H54 (cell line): ENCODE measurements at regions not wholly inside any gene's neighbourhood (a gene's known extent, or its start where the extent isn't known, plus 50 kb on each side); places are given as distances from the start of the nearest gene placed in this dataset.

Source experiments
- DNase-seq: peaks from one replicate; pipeline ENCODE4 v3.0.0; 2011; ENCODE audit warnings: low spot score, mixed read lengths; ENCODE audit not compliant: insufficient read length
- FAIRE-seq: peaks from 3 replicates; lab custom pipeline; 2011; peaks lifted over from hg19 to GRCh38; lab: Jason Lieb, UNC
- POLR2A ChIP-seq: IDR thresholded peaks from 2 replicates; pipeline ENCODE4 v1.6.1; 2011; ENCODE audit warnings: low read depth, mild to moderate bottlenecking, low read length

DNA sequence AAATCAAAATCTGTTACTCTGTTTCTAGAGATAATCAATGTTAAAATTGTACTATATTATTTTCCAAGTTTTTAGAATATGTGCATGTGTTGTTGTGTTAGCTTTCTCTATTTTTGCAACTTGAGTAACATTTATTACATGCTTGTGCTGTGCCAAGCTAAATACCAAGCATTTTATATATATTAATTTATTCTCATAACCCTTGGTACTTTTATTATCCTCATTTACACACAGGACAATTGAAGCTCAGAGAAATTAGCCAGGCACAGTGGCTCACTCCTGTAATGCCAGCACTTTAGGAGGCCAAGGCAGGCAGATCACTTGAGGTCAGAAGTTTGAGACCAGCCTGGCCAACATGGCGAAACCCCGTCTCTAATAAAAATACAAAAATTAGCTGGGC lies 254.0 kb upstream of the DMRT1 start:
- no peak for DNase-seq
- no peak for TF ChIP-seq POLR2A
- FAIRE-seq, result no peak

DNA sequence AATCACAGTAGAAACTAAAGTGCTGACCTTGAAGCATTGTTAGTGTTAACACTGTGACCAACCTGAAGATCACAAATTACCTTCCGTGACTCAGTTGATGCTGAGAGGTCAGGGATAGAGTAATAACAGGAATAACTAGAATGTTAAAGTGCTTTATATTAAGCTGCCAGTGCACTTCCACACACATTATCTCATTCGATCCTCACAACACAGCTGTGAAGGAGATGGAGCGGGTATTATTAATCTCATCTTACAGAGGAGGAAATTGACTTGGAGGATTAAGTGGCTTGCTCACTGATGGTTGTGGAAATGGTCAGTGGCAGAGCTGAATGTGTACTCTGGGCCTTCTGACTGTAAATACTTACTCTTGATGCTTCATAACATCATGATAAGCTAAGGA lies 252.5 kb upstream of the DMRT1 start:
- DNase-seq (no peak), FAIRE-seq (no peak)
- no peak for TF ChIP-seq POLR2A

DNA sequence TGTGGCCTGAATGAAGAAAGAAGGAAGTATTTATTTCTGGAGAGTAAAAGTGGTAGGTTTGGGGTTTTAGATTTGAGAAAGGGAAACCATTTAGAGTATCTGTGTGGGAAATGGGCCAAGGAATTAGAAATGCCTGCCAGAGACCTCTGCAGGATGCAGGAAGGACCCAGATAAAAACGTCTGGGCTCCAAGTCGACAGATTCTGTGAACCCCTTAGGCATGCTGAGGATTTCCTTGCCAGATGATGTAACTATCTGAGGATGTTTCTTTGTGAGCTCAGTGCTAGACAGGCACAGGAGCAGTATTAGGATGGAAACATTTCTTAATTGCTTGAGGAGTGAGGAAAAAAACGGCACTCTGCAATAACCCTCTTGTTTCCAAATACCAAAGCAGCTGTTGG lies 251.8 kb upstream of the DMRT1 start:
- DNase-seq, result no peak
- FAIRE-seq, result no peak
- no peak for TF ChIP-seq POLR2A

DNA sequence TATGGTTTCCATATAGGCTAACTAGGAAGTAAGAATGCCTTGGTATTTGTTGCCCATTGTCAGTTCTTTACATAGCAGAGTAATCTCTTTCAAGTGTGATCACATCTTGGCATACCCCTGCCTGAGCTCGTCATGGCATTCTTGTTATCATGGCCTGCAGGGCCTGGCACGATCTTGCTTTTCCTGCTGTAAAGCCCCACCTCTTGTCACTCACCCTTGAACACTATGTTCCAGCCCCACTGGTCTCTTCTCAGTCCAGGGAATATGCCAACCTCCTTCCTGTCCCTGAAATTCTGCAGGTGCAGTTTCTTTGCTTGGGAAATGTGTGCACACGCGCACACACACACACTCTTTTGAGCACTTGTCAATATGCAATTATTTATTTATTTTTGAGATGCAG lies 250.2 kb upstream of the DMRT1 start:
- no peak for DNase-seq
- TF ChIP-seq POLR2A, result no peak
- no peak for FAIRE-seq

DNA sequence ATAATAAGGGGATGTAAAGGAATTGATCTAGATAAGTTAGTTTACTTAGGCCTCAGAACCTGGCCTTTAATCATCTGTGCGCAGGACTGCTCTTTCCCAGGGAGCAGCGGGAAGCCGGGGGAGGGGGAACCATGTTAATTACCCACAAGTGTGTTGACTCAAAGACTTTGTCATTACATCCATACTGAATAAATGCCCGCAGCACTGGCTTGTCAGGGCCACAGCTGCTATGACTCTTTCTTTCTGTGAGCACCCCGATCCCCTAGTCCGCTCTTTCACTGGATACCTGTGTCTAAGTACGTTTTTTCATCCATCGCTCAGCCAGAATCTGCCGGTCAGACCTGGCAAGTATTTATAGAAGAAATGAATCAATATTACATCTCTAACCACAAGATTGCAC lies 249.3 kb upstream of the DMRT1 start:
- FAIRE-seq (no peak), DNase-seq (no peak)
- no peak for TF ChIP-seq POLR2A

DNA sequence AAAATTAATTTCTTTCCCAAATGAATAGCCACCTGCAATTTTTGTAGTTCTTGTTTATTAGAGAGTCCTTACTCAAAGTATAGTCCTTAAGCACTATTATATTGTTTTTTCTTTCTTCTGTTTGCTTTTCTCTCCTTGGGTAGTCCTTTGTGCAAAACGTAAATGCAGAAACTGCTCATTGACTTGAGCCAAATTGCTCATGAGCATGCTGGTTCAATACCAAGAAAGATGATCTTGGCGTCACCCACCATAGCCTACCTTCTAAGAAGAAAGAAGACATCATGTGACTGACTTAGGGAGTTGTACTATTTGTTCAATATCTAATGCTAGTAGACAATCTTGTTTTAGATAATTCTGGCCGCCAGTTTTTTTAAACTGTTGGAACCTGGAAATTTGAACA lies 248.8 kb upstream of the DMRT1 start:
- FAIRE-seq (no peak), DNase-seq (no peak)
- no peak for TF ChIP-seq POLR2A

DNA sequence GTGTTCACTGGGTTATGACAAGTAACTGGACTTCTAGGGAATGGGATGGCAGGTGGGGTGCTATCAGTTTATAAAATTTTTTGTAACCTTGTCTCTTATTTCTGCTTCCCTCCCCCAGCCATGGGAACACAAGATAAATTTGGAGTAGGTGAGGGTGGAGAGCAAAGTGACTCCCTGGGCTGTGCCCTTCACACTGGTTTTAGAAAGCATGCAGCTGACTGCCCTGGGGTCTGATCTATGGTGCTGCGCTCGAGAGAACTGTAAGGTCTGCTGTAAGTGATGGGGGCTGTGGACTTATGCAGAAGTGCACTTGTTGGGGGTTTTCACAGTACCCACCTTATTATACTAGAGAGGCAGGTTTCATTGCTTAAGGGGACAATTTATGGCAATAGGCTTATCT lies 247.7 kb upstream of the DMRT1 start:
- FAIRE-seq, result no peak
- no peak for DNase-seq
- TF ChIP-seq POLR2A, result no peak

DNA sequence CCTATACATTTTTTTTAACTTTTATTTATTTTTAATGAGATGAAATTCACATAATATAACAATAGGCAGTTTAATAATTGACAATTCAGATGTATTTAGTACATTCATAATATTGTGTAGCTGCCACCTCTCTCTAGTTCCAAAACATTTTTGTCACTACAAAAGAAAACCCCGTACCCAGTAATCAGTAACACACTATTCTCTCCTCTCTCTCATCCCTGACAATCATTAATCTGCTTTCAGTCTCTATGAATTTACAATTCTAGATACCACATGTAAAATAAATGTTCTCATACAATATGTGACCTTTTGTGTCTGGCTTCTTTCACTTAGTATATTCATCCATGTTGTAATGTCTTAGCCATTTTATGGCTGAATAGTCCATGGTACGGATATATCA lies 244.8 kb upstream of the DMRT1 start:
- no peak for TF ChIP-seq POLR2A
- no peak for FAIRE-seq
- DNase-seq, result no peak

DNA sequence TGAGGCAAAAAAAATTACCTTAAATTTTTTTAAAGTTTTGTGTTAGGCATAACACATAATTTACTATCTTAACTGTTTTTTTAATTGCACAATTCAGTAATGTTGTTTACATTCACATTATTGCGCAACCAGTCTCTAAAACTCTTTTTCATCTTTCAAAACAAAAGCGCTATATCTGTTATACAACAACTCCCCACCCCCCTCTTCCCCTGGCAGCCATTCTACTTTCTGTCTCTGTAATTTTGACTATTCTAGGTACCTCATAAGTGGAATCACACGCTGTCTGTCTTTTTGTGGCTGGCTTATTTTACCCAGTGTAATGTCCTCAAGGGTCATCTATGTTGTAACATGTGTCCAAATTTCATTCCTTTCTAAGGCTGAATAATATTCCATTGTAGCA lies 241.5 kb upstream of the DMRT1 start:
- FAIRE-seq (no peak), DNase-seq (no peak)
- TF ChIP-seq POLR2A, result no peak

DNA sequence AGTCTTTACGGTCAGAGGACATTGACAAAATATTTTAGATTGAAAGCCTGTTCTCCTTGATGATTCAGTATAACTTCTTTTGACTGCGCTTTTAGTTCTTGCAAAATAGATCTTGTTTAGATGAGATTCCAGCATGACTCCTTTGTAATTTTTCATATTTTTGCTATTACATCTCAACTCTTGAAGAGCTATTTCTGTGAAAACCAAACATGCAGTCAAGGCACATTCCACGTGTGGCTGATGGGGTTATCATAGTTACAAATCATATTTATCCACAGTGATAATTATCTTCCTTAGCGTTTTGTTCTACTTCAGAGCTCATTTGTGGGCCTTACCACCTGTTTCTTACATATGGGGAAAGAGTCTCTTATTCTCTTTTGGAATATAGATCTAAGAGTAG lies 238.8 kb upstream of the DMRT1 start:
- FAIRE-seq (no peak), DNase-seq (no peak)
- TF ChIP-seq POLR2A, result no peak

DNA sequence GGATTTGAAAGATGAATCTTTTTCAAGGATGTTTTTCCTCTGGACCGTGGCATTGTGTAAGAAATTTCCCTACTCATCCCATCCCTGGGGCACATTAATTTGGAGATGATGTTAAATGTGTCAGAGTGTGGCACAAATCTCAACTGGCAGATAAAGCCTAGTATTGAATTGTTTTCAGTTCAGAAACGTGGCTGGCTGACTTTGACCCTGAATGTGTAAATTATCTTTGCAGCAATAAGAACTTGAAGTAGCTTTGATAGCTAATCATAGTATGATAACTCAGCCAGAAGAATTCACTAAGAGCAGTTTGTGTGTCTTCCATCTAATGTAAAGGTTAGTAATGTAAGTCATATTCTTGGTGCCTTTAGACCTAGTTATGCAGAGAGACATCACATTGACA lies 238.4 kb upstream of the DMRT1 start:
- FAIRE-seq, result no peak
- TF ChIP-seq POLR2A, result no peak

DNA sequence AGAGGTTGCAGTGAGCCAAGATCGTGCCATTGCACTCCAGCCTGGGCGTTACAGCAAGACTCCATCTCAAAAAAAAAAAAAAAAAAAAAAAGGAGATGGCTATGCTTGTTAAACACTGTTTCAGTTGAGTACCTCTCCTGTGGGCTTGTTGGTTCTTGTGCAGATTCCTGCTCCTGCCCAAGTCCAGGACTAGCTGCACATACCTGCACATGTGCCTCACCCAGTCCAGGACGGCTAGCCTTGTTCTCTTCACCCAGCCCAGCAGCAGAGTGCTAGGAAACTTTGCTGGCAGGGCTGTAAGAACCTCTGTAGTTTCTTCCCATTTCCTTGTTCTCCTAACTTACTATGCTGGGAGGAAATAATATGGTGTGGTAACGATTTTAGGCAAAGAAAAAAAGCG lies 234.1 kb upstream of the DMRT1 start:
- DNase-seq (no peak), FAIRE-seq (no peak)
- no peak for TF ChIP-seq POLR2A

More for the DNA sequence above, 238.4 kb upstream of the DMRT1 start:
- no peak for DNase-seq

DNA sequence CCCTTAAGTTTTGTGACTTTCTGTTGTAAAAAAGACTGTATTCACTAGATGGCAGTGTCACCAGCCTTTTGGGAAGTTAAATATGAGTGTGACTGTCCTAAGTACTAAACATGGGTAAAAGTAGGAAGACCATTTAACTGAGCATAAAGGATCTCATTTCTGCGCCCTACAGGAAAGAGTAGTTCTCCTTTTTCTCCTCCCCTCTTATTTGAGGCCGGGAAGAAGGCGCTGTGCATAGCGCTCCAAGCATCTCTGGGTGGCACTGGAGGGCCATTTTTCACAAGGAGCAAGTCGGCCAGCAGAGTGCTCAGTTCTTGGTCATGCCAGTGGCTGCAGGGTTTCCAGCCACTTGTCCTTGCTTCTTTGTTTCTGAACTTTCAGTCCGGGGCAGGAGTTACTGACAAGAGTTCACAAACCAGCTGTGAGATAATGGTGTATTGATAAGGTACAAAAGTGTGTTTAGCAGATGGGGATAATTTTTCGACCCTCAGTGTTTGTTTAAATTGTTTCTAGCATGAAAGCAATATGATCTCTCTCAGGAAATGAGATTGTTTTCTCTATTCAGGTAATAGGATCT lies 227.6 kb upstream of the DMRT1 start:
- TF ChIP-seq POLR2A, result no peak
- FAIRE-seq, result peak; percentile 98
- DNase-seq, result peak; percentile 52

DNA sequence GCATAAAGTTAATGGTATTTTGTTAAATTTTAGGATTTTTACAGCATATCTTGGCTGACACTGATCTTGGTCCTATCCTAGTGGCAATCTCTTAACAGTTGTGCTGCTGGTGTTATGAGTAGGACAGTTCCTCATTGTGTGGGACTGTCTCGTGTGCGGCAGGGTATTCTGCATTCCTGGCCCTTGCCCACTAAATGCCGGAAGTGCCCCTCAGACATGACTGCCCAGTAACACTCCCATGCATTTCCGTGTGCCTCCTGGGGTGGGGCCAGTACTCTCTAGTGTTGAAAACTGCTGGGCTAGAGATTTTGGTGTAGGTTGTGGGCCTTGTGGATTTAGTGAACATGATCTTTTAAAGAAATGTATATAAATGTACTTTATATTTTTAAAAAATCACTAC lies 227.1 kb upstream of the DMRT1 start:
- DNase-seq (no peak), FAIRE-seq (peak; percentile 11)
- no peak for TF ChIP-seq POLR2A

DNA sequence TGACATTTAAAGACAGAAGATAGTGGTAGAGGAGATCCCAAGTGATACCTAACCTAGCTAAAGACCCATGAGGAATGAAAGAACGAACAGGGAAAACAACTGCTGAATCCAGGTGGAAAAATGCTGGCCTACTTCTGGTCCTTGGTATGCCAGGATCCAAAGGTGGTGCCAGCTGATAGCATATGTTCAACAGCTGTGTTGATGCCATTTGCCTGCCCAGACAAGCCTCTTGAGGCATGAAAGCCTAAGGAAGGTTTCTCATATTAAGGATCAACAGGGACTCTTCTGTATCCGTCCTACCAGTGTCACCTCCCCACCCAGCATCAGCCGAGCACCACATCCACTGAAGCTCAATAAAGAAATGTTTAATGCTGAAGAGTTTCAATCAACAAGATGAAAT lies 225.7 kb upstream of the DMRT1 start:
- FAIRE-seq, result no peak
- no peak for TF ChIP-seq POLR2A
- DNase-seq, result no peak

DNA sequence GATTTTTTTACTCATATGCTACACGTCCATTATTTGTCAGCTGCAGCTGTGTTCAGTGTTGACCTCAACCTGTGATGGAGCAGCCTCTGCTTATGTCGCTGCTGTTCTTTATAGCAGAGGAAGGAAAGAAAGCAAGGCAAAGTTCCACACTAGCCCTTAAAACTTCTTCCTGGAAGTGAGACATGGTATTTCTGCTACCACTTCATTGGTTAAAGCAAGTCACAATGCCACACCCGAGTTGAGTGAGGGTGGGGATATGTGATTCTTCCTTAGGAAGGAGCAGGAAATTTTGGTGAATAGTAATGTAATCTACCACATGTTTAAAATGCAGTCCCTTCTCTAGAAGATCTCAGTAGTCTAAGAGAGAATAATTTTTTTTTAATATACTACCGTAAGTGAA lies 224.8 kb upstream of the DMRT1 start:
- TF ChIP-seq POLR2A, result no peak
- FAIRE-seq (no peak), DNase-seq (no peak)
